GM19025 (cell line): ENCODE measurements at regions not wholly inside any gene's neighbourhood (a gene's known extent, or its start where the extent isn't known, plus 50 kb on each side); places are given as distances from the start of the nearest gene placed in this dataset.

Source experiments
- ATAC-seq: cut with Tn5 transposase; IDR thresholded peaks from one replicate; pipeline ENCODE4 v1.9.1; 2021; ENCODE audit warnings: mild to moderate bottlenecking, low read depth, moderate library complexity; ENCODE audit not compliant: unreplicated experiment

DNA sequence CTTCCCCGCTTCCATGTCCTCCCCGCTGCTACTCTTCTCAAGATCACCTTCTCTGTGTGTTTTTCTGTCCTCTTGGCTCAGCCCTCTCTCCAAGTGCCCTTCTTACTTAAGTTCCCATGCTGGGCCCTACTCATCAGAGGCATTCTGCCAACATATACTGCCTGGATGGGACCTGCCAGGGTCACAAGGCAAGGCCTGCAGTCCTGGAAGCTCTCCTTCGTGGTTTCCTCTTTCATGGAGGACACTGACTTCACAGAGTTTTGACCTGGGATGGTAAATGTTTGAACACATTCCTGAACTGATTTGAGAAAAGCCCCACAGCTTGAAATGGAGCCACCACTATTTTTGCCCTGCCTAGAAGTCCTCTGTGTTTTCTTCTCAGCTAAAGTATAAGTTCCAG, 140.9 kb downstream of the TMEM30B start:
- ATAC-seq = no peak

DNA sequence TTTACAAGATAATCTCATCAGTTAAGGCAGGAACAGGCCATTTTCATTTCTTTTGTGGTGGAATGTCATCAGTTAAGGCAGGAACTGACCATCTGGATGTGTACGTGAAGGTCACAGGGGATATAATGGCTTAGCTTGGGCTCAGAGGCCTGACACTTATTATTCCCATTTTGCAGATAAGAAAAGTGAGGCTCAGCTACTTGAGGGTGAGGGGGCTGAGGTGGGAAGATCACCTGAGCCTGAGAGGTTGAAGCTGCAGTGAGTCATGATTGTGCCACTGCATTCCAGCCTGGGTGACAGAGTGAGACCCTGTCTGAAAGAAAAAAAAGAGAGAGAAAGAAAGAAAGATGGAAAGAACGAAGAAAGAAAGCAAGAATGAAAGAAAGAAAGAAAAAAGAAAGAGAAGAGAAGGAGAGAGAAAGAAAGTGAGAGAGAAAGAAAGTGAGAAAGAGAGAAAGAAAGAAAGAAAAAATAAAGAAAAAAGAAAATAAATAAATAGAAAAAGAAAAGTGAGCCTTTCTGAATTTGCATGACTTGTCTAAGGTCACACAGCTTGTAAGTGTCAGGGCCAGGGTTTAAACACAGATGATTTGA, 142.0 kb downstream of the TMEM30B start:
- ATAC-seq = no peak

DNA sequence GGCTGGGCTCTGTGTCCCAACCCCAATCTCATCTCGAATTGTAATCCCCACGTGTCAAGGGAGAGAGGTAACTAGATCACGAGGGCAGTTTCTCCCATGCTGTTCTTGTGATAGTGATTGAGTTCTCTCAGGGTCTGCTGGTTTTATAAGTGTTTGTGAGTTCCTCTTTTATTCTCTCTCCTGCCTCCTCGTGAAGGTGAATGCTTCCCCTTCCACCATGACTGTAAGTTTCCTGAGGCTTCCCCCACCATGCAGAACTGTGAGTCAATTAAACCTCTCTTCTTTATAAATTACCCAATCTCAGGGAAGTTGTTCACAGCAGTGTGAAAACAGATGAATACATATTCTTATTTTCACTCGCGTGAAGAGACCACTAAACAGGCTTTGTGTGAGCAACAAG, 148.2 kb downstream of the TMEM30B start:
- no peak for ATAC-seq

DNA sequence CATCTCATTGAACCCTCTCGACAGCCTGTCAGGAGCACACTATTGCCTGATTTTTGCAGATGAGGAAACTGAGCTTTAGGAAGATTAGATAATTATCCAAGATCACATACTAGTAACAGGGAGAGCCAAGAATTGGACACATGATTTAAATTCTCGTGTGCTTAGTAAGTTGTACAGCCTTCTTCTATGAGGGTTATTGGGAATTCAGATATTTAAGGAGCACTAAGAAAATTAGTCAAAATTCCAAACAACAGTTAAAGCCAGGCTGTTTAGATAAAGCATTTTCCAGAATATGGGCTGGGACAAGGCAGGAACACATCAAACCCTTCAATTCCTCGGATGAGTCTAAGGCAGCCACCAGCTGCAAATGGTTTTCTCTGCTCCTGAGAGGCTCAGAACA, 148.8 kb downstream of the TMEM30B start:
- no peak for ATAC-seq

DNA sequence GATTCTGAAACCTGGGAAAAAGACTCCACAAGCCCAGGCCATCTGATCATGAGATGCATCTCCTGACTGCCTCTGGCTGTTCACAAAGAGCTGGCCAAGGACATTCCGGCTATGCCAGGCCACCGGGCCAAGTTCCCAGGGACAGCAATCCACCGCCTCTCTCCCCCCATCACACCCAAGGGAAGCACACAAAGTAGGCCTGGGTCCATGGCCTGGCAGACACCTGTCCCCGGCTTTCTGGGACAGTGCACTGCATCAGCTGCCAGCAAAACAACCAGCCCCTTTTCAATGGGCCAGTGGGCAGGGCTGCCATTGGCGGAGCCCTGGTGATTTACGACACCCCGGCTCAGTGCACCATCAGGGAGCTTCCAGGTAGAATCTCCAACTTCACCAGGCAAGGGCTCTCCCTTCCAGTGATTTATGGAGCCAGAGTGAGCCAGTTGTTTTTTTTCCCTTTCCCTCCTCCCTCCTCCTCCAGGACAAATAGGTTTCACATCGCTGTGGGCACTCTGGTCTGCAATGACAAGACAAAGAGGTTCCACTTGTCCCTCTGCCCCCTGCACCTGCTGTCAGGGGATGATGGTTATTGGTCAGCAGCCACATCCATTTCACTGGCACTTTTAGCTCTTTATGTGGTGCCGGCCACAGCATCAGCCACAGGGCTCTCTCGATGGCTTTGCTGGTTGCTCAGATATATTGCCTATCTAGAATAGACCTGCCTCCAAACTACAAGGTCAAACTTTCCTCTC, 149.6 kb downstream of the SLC38A6 start:
- ATAC-seq = no peak

DNA sequence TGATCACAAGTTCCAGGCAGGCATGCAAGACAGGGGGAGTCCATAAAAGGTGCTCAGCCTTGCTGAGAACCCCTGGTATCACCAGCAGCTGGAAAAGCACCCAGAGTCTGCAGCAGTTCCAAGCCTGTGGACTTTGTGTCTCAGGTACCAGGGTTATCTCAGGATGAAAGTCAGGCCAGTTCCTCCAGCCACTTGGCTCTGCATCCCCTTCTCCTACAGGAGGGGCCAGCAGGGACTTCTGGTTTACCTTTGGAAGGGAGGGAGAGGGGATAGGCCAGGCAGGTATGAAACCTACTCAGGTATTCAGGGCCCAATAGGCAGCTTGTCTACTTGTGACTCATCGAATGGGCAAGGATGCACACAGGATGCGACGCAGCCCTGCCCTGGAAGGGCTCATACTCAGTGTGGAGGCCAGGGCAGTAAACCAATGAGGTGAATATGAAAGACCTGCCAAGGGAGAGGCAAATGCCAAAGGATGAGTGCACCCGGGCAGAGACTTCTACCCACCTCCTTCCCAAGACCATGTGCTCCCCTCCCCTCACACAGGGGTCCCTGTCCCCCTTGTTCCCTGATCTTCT, 148.2 kb downstream of the SLC38A6 start:
- ATAC-seq = no peak

DNA sequence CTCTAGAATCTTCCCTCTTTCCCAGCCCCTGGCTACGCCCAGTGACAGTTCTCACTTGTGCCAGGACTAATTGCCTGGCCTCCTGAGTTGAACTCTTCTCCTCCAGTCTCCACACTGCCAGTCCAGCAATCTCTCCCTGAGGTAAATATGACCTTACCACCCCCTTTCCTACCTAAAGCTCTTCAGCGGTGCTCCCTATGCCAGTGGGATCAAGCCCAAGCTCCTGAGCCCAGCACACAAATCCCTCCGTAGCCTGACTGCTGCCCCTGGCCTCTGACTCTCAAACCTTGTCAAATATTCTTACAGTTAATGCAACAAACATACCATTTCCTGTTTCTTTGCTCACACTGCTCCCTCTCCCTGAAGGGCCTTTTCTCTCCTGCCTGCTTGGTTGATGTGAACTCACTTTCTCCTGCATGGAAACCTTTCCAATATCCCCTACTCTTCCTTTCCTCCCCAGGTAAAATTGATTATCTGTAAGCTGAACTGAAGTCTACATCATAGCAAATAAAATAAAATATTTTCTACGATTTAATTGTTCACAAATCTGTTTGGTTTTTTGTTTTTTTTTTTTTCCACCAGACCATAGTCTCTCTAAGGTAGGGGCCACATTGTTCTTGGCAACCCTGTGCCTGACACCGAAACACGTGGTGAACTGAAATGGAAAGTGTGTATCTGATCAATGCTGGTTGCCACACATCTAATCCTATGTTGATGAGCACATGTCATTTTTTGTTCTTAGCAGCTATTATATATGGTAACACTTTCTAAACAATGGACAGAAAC, 147.5 kb downstream of the SLC38A6 start:
- ATAC-seq = no peak

DNA sequence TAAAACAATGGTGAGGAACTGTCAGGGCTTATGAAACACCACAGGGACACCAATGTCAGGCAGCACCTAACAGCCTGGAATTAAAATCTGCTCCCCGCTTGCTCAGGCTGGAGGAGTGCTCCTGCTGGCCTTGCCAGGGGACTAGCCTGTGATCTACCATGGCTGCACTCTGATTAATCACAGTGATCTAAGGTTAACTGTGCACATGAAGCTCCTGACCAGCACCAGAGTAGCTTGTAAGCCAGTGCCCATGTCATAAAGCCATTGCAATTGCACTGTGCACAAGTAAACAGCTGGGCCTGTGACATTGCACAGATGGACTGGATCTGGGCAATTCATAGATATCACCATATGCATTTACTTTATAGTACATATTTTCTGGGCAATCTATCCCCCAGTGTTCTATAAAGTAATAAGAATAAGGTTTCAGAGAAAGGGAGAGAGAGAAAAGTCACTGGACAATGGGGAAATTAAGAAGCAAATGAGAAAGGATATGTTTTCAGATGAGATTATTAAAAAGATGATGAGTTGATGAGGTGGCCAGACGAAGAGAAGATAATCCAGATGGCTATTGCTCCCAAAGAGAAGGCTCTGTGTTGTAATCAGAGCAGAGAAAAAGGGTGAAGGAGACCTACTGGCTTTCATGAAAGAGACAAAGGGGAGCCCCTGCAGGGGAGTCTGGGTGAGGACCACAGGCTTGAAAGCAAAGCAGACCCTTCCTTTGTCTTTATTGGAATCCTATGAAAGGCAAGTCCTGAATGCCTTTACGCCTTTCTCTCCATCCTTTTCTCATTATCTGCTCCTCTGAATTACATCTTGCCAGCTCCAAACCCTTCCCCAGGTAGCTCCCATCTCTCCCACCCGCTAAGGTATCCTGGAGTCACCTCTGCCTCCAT, 145.8 kb downstream of the SLC38A6 start:
- ATAC-seq = no peak

DNA sequence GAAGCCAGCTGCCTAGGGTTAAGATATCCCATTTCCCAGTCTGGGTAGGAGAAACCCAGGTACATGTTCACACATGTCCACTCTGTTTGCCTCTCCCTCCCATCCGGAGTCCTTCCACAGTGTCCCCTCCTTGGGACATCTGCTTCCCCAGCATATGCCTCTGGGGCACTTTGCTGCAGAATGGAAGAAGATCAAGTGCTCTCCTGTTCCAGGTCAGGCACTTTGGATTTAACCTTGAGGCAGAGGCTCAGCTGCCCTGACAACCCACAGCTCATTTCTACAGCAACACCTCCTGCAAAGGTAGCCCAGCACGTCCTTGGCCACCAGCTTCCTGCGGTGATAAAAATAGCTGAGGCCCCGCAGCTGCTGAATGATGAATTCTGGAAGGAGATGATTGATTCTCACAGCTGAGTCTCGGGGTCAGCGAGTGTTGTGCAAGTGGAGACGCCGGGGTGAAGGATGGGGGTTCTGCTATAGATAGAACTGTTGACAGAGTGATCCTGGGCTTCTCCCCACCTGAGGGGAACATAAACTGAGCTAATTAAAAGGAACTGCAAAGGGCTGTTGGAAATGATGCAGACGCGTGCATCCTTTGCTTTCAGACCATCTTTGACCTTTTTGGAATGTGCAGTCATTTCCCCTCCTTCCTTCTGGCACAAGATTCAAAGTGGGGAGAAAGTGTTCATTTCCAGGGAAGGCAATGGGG, 145.0 kb downstream of the SLC38A6 start:
- no peak for ATAC-seq

DNA sequence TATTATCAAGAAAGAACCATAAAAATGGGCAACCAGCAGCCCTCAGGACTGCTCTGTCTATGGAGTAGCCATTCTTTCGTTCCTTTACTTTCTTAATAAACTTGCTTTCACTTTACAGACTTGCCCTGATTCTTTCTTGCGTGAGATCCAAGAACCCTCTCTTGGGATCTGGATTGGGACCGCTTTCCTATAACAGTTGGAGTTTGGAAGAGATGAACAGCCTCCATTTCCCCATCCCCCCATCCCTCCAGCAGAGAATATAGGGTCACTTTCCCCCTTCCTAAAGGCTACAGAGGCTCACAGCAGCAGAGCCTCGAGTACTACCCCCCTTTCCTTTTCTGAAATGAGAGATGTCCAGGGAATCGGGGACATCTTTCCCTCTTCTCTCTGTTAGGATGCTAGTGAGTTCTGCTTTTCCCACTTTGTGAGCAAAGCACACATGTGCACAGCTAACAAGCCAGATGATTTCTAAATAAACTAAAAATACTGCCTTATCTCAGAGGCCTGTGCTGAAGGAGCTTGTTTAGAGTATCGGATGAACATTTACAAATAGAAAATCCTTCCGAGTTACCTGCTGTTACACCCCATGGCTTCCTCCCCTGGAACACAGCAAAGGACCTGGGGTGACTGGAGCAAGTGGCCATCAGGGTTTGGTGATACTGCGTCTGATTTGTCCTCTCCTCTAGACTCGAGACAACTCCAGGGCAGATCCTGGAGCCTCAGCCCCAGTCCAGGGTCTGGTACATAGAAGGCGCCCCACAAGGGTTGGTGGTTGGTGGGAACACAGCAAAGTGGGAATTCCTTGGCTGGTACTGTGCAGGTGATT, 144.2 kb downstream of the SLC38A6 start:
- no peak for ATAC-seq

DNA sequence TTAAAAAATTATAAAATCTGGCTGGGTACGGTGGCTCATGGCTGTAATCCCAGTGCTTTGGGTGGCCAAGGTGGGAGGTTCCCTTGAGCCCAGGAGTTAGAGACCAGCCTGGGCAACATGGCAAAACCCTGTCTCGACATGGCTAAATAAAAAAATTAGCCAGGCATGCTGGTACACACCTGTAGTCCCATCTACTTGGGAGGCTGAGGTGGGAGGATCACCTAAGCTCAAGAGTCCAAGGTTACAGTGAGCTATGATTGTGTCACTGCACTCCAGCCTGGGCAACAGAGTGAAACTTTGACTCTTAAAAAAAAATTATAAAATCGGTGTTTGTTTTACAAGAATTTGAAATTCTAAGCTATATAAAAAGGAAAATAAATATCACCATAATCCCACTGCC, 141.8 kb downstream of the SLC38A6 start:
- ATAC-seq = no peak

DNA sequence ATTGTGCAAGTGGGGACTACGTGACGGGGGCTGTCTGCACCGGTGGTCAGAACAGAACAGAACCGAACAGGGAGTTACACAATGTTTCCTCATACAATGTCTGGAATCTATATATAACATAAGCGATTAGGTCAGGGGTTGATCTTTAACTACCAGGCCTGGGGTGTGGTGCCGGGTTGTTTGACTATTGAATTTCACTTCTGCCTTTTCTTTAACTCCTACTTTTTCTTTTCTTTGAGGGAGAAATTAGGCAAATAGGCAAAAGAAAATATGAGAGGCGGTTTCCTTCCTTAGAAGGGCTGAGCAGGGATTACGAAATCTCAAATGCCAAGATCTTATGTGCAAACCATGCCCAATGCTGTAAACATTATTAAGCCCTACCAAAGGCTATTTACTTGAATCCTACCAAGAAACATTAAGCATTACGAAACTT, 140.3 kb downstream of the SLC38A6 start:
- ATAC-seq = no peak

DNA sequence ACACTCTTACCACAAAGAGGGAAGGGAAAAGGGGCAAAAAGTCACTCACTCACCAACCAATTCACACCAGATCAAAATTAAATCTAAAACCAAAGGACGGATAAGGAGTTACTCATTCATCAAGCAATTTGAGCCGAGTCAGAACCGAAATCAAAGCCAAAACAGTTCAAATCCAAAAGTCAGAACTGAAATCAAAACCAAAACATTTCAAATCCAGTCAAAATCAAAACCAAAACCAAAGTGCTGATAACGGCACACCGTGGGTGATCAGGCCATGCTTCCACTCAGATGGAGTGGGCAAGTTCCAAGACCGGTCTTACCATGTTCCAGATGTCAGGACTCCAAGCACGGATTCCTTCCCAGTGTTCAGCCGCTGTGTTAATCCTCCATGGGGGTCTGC, 139.5 kb downstream of the SLC38A6 start:
- no peak for ATAC-seq

DNA sequence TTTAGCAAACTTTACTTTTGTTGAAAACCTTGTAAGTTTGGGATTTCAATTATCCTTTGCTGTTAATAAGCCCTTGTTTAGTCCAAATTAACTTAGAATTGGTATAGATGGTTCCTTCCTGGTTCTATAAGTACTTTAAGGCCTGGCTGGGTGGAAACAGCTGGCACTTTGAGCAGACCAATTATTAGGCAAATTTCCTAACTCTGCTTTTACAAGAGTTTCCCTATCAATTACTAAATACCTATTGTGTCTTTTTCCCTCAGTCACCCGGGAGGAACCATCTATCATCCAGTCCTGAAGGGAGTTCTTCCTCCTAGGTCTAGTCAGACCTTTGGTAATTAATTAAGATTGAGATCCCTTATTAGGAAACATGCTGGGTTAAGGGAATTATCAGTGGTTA, 138.0 kb downstream of the SLC38A6 start:
- no peak for ATAC-seq

DNA sequence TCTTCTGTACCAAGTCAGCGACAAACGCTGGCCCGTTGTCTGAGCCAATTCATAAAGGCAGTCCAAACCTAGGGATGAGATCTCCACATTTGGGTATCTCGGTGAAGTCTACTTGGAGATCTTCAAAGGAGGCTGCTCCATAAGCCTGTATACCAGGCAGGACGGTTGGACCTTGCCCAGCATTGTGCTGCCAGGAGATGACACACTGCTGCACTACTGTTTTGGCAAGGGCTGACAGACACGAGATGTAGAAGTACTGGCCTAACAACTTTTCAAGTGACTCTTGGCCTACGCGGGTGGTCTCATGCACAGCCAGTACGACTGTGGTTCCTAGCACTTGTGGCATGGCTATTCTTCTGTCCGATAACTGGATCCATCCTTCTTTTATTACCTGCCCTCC, 135.3 kb downstream of the SLC38A6 start:
- ATAC-seq = no peak

DNA sequence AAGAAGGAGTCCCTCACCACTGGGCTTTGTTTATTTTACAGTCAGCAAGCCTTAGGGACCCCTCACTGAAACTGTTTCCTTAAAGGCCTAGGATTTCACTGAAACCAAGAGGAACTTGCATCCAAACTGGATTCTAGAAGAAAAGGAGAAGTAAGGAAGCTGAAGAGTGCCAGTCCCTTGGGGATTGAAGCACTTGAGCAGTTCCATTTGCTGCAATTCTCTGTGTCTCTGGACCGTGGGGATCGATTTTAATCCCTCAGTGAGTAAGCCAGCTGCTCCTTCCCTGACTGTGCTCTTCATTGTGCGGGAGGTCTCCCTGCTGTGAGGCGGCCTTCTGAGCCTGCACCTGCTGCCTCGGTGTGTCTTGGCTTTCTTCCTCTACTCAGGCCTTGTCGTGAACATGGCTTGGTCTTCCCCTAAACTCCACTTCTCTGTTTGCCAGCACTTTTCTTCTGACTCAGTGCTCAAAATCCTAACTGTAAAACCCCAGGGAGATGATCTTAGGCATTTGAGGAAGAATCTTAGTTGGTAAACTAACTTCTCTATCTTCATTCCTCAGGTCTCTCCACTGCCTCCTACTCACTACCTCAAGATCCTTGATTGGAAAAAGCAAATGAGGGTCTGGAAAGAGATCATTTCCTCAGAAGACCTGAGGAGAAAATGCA, 132.6 kb downstream of the SLC38A6 start:
- ATAC-seq = no peak

DNA sequence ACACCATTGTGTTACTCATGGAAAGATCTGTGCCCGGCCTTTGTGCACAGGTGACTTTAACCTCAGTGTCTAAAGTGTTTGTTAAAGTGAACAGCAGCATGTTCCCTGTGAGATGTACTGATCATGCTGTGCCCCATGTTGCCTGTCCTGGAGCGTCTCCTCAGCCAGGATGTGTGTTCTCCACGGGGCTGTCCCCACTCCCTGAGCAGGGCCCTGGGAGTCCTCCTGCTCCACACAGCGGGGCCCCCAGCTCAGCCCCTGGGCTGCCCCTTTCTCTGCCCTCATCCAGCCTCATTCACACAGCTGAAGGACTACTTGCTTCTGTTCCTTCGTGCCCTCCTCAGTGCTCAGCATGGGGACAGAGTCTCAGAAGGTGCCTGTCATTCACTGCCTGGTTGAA, 131.5 kb downstream of the SLC38A6 start:
- ATAC-seq = no peak

DNA sequence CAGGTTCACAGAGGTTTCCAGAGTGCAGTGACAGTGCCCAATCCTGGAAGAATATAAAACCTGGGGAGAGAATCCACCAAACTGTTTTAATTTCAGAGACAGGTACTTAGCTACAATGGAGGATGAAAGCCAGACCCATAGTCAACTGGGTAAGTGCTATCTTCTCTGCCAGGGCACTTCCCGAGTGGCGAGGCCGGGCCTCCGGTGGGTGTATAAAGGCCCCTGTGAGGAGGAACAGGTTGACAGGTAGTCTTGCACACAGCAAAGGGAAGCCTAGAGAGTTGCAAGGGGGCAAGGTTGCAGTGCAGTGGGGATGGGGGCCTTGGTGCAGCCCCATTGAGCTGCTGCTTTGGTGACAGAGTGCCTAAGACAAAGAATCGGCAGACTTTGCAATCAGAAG, 130.7 kb downstream of the SLC38A6 start:
- ATAC-seq = no peak
